ENCODE measurements at regions not wholly inside any gene's neighbourhood (a gene's known extent, or its start where the extent isn't known, plus 50 kb on each side); places are given as distances from the start of the nearest gene placed in this dataset.

DNA sequence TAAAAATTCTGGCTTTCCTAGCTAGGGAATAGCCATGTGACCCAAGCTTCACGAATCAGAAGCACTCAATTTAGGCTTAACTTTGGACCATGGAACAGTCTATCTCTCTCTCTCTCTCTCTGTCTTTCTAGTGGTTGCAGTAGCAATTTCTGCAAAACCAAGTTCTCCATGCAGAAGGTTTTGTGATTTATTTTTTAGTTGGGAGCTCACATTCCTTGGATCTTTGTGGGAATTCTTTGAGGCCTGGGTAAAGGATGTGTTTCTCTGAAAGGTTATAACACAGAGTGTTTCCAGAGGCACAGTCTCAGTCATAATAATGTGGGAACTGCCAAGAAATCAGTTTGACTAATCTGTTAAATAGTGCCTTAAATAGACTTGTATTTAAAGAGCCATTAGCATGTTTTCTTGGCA is 112.3 kb upstream of the COL11A1 start:
- H3K9me3 ChIP-seq = no peaks in the 10 kb centered on the region
- TF ChIP-seq, protein P1, sequence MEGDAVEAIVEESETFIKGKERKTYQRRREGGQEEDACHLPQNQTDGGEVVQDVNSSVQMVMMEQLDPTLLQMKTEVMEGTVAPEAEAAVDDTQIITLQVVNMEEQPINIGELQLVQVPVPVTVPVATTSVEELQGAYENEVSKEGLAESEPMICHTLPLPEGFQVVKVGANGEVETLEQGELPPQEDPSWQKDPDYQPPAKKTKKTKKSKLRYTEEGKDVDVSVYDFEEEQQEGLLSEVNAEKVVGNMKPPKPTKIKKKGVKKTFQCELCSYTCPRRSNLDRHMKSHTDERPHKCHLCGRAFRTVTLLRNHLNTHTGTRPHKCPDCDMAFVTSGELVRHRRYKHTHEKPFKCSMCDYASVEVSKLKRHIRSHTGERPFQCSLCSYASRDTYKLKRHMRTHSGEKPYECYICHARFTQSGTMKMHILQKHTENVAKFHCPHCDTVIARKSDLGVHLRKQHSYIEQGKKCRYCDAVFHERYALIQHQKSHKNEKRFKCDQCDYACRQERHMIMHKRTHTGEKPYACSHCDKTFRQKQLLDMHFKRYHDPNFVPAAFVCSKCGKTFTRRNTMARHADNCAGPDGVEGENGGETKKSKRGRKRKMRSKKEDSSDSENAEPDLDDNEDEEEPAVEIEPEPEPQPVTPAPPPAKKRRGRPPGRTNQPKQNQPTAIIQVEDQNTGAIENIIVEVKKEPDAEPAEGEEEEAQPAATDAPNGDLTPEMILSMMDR (IDR thresholded peaks at IDR 0.05) = no peak
- TF ChIP-seq POLR2A (IDR thresholded peaks at IDR 0.05) = no peak
- no peak for DNase-seq
- H3K27me3 ChIP-seq = no peaks in the 10 kb centered on the region
- no peak overlapping the region for H3K4me3 ChIP-seq
- no peaks in the 10 kb centered on the region for H3K36me3 ChIP-seq
- no peak overlapping the region for H3K27ac ChIP-seq
- H3K4me1 ChIP-seq = no peaks in the 10 kb centered on the region

DNA sequence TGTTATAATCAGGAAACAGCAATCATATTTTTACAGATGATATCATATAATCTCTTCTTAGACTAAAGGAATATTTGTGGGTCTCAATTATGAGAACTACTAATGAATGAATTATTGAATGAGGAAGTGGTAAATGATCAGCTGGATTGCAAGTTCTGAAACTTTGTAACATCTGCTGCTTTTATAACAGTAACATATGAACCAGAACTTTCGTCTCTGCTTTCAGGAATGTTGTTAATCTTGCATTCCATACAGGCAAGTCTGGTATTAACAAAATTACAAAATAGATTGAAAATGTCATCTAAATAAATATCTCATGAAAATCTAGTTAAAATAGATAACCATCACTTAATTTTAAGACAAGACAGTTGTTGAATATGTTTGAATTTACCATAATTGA is 110.5 kb upstream of the COL11A1 start:
- no peak for DNase-seq
- H3K27ac ChIP-seq = no peak overlapping the region
- H3K4me1 ChIP-seq = no peaks in the 10 kb centered on the region
- TF ChIP-seq, protein P1 (IDR thresholded peaks at IDR 0.05) = no peak
- no peaks in the 10 kb centered on the region for H3K36me3 ChIP-seq
- no peak overlapping the region for H3K4me3 ChIP-seq
- no peaks in the 10 kb centered on the region for H3K27me3 ChIP-seq
- no peaks in the 10 kb centered on the region for H3K9me3 ChIP-seq

DNA sequence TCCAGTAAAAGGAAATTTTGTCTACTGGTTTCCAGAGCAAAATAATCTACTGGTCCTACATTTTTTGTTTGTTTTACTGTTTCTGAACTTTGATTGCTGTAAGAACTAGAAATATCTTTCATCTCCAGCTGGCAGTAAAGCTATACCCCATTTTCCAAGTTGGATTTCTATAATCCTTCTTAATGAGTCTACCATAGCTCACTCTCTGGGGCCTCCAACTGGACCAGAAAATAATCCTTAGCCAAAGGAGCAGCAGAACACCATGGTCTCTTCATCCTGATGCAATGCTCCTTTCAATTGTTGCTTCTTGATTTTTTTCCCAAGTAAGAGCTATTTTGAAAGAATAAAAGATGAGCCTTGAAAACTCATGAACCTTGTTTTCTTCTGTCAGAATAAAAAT is 110.0 kb upstream of the COL11A1 start:
- DNase-seq = no peak
- H3K9me3 ChIP-seq = no peaks in the 10 kb centered on the region
- H3K36me3 ChIP-seq = no peaks in the 10 kb centered on the region
- no peaks in the 10 kb centered on the region for H3K27me3 ChIP-seq
- no peaks in the 10 kb centered on the region for H3K4me1 ChIP-seq
- no peak overlapping the region for H3K4me3 ChIP-seq
- H3K27ac ChIP-seq = no peak overlapping the region
- TF ChIP-seq POLR2A (IDR thresholded peaks at IDR 0.05) = no peak
- TF ChIP-seq, protein P1 (IDR thresholded peaks at IDR 0.05) = no peak

- no peak overlapping the region for H3K27ac ChIP-seq
- H3K4me3 ChIP-seq = no peak overlapping the region
- DNase-seq = no peak
- TF ChIP-seq POLR2A (IDR thresholded peaks at IDR 0.05) = no peak
- TF ChIP-seq, protein P1 (IDR thresholded peaks at IDR 0.05) = no peak
- H3K27me3 ChIP-seq = no peaks in the 10 kb centered on the region
- no peaks in the 10 kb centered on the region for H3K36me3 ChIP-seq
- H3K4me1 ChIP-seq = no peaks in the 10 kb centered on the region
- no peaks in the 10 kb centered on the region for H3K9me3 ChIP-seq
Measured at GRCh38 chr1:103211073-103211472, 102.8 kb upstream of the COL11A1 start.

DNA sequence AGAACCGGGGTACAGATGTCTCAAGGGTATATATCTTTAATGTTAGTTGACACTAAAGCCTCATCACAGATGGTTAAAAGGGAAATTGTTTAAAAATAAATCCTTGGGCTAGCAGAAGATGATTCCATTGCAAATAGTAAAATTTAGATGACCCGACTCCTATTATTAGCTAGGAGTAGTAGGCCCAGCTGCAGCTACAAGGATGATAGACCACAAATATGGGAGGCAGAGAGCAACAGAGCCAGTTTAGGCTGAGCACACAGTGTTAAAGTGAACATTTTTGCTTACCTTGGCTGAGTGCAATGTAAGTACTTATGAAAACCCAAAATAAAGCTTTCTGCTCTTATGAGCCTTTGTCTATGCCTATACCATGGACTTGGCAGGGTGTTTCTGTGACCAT is 100.5 kb upstream of the COL11A1 start:
- TF ChIP-seq, protein P1 (IDR thresholded peaks at IDR 0.05) = no peak
- TF ChIP-seq POLR2A (IDR thresholded peaks at IDR 0.05) = no peak
- H3K4me1 ChIP-seq = no peaks in the 10 kb centered on the region

DNA sequence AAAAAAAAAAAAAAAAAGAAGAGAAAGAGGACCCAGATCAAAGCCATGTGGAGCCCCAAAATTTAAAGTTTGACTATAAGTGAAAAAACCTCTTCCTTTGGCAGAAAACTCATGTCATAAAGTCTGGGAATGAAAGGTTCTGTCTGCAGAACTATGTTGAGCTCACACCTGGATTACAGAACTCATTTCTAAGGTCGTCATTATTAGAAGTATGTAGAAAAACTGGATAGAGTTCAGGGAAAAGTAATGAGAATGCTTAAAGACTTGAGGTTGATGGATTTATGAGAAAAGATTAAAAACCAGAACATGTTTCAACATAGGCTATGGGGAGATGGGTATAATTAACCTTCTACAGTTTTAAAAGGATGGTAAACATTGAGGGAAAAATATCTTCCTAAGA is 90.7 kb upstream of the COL11A1 start:
- Histone ChIP-seq H3K36me3 (no peaks in the 10 kb centered on the region), H3K27me3 (no peaks in the 10 kb centered on the region), H3K27ac (no peak overlapping the region), H3K9me3 (no peaks in the 10 kb centered on the region), H3K4me3 (no peak overlapping the region), H3K4me1 (no peaks in the 10 kb centered on the region)
- TF ChIP-seq, protein P1 (IDR thresholded peaks at IDR 0.05) = no peak
- TF ChIP-seq POLR2A (IDR thresholded peaks at IDR 0.05) = no peak
- DNase-seq = no peak

More for the DNA sequence above, 100.5 kb upstream of the COL11A1 start:
- no peak overlapping the region for H3K4me3 ChIP-seq
- no peak for DNase-seq
- H3K27me3 ChIP-seq = no peaks in the 10 kb centered on the region
- no peak overlapping the region for H3K27ac ChIP-seq
- H3K9me3 ChIP-seq = no peaks in the 10 kb centered on the region
- no peaks in the 10 kb centered on the region for H3K36me3 ChIP-seq

All from Peyer's patch (tissue), 4 donors.